ENCODE measurements at regions not wholly inside any gene's neighbourhood (a gene's known extent, or its start where the extent isn't known, plus 50 kb on each side); places are given as distances from the start of the nearest gene placed in this dataset.

DNA sequence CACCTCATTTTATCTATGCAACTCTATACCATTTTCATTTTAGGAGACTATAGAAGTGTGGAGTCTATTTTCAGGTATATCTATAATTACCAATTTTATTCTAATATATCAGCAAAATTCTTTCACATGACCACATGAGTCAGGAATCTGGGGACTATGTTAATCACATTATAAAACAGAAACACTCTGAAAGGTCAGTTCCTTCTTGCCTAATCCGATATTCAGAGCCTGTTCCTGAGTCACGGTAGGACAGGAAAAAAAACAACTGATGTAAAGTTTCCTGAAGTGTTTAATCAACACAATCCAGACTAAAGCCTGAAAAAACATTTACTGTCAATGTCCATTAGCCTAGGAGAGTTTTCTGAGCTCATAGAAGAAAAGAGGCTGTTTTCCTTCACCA, 1902.3 kb downstream of the NCAM2 start:
- Histone ChIP-seq H3K27me3 (ENCODE audit: control insufficient read depth, insufficient read depth, low read length) (no peaks in the 10 kb centered on the region), H3K36me3 (ENCODE audit: control insufficient read depth, insufficient read depth, low read length) (no peaks in the 10 kb centered on the region), H3K4me3 (ENCODE audit: low read depth, low read length) (no peak overlapping the region)
- TF ChIP-seq CTCF (IDR thresholded peaks at IDR 0.05; ENCODE audit: insufficient read depth, low read depth, low read length), result no peak
- no peak for DNase-seq (ENCODE audit: low read depth)
- POLR2A ChIA-PET, result no interaction called here
- CTCF ChIA-PET, result no interaction called here

GRCh38 chr21:22903851-22904250, 1905.6 kb downstream of the NCAM2 start:
- H3K36me3 ChIP-seq (ENCODE audit: control insufficient read depth, insufficient read depth, low read length), result no peaks in the 10 kb centered on the region
- DNase-seq (ENCODE audit: low read depth), result no peak
- POLR2A ChIA-PET, result no interaction called here
- TF ChIP-seq CTCF (IDR thresholded peaks at IDR 0.05; ENCODE audit: insufficient read depth, low read depth, low read length), result no peak
- CTCF ChIA-PET, result no interaction called here
- no peaks in the 10 kb centered on the region for H3K27me3 ChIP-seq (ENCODE audit: control insufficient read depth, insufficient read depth, low read length)
- H3K4me3 ChIP-seq (ENCODE audit: low read depth, low read length), result no peak overlapping the region

DNA sequence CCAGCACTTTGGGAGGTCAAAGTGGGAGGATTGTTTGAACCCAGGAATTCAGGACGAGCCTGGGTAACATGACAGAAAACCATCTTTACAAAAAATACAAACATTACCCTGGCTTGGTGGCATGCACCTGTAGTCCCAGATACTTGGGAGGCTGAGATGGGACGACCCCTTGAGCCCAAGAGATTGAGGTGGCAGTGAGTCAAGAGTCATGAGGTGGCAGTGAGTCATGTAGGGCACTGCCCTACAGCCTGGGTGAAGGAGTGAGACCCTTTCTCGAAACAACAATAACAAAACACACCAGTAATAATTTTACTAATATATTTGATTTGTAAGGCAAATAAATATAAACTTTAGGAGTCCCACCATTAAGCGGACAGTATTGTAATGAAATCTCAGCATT, 1906.2 kb downstream of the NCAM2 start:
- Histone ChIP-seq H3K27me3 (ENCODE audit: control insufficient read depth, insufficient read depth, low read length) (no peaks in the 10 kb centered on the region), H3K4me3 (ENCODE audit: low read depth, low read length) (no peak overlapping the region), H3K36me3 (ENCODE audit: control insufficient read depth, insufficient read depth, low read length) (no peaks in the 10 kb centered on the region)
- DNase-seq (ENCODE audit: low read depth), result no peak
- TF ChIP-seq CTCF (IDR thresholded peaks at IDR 0.05; ENCODE audit: insufficient read depth, low read depth, low read length), result no peak
- CTCF ChIA-PET, result no interaction called here
- POLR2A ChIA-PET, result no interaction called here

GRCh38 chr21:22925032-22925431, 1926.8 kb downstream of the NCAM2 start:
- Histone ChIP-seq H3K4me3 (ENCODE audit: low read depth, low read length) (no peak overlapping the region), H3K36me3 (ENCODE audit: control insufficient read depth, insufficient read depth, low read length) (no peaks in the 10 kb centered on the region), H3K27me3 (ENCODE audit: control insufficient read depth, insufficient read depth, low read length) (no peaks in the 10 kb centered on the region)
- ChIA-PET CTCF (no interaction called here), POLR2A (no interaction called here)
- no peak for TF ChIP-seq CTCF (IDR thresholded peaks at IDR 0.05; ENCODE audit: insufficient read depth, low read depth, low read length)
- DNase-seq (ENCODE audit: low read depth), result no peak

DNA sequence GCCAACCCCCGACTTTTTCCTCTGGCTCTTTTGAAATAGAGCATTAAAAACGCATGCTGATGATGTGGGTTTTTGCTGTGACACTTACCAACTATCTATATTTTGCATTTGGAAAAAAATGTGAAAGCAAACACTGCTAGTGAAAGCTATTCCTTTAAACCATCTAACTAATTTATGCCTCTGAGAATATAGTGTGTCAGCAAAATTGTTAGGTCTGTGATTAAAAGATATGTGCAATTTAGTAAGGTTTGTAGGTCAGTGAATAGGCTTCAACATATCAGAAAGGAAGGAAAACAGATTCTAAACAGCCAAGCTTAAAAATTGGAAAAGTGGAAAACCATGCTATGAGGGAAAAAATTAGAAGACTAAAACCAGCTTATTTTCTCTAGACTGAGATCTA, 1929.3 kb downstream of the NCAM2 start:
- ChIA-PET POLR2A (no interaction called here), CTCF (no interaction called here)
- Histone ChIP-seq H3K27me3 (ENCODE audit: control insufficient read depth, insufficient read depth, low read length) (no peaks in the 10 kb centered on the region), H3K4me3 (ENCODE audit: low read depth, low read length) (no peak overlapping the region), H3K36me3 (ENCODE audit: control insufficient read depth, insufficient read depth, low read length) (no peaks in the 10 kb centered on the region)
- TF ChIP-seq CTCF (IDR thresholded peaks at IDR 0.05; ENCODE audit: insufficient read depth, low read depth, low read length), result no peak
- no peak for DNase-seq (ENCODE audit: low read depth)
